GM18499 (cell line): ENCODE measurements at regions not wholly inside any gene's neighbourhood (a gene's known extent, or its start where the extent isn't known, plus 50 kb on each side); places are given as distances from the start of the nearest gene placed in this dataset.

ENCODE experiments used
- ATAC-seq: cut with Tn5 transposase; IDR thresholded peaks from one replicate; pipeline ENCODE4 v1.9.1; 2021; ENCODE audit warnings: moderate number of reproducible peaks; ENCODE audit not compliant: insufficient read depth, unreplicated experiment

- ATAC-seq = no peak
Measured at GRCh38 chr3:103909395-103909794, 1457.3 kb upstream of the ALCAM start.

- ATAC-seq = no peak
Measured at GRCh38 chr3:103918336-103918735, 1448.4 kb upstream of the ALCAM start.

- no peak for ATAC-seq
Measured at GRCh38 chr3:103919327-103919726, 1447.4 kb upstream of the ALCAM start.

- ATAC-seq = no peak
Measured at GRCh38 chr3:103923907-103924306, 1442.8 kb upstream of the ALCAM start.

GRCh38 chr3:103924544-103924943 is 1442.2 kb upstream of the ALCAM start:
- ATAC-seq = no peak

GRCh38 chr3:103926936-103927335 is 1439.8 kb upstream of the ALCAM start:
- no peak for ATAC-seq

GRCh38 chr3:103927896-103928295 is 1438.8 kb upstream of the ALCAM start:
- ATAC-seq = no peak

- no peak for ATAC-seq
Measured at GRCh38 chr3:103937094-103937493, 1429.6 kb upstream of the ALCAM start.

- ATAC-seq = no peak
Measured at GRCh38 chr3:103947062-103947461, 1419.6 kb upstream of the ALCAM start.

- no peak for ATAC-seq
Measured at GRCh38 chr3:103949693-103950092, 1417.0 kb upstream of the ALCAM start.

GRCh38 chr3:103950676-103951075 is 1416.0 kb upstream of the ALCAM start:
- no peak for ATAC-seq

GRCh38 chr3:103953796-103954195 is 1412.9 kb upstream of the ALCAM start:
- ATAC-seq = no peak

GRCh38 chr3:103960819-103961218 is 1405.9 kb upstream of the ALCAM start:
- ATAC-seq = no peak

- ATAC-seq = no peak
Measured at GRCh38 chr3:103963599-103963998, 1403.1 kb upstream of the ALCAM start.

- no peak for ATAC-seq
Measured at GRCh38 chr3:103965764-103966163, 1400.9 kb upstream of the ALCAM start.

GRCh38 chr3:103966749-103967148 is 1400.0 kb upstream of the ALCAM start:
- no peak for ATAC-seq

GRCh38 chr3:103968131-103968530 is 1398.6 kb upstream of the ALCAM start:
- no peak for ATAC-seq

- no peak for ATAC-seq
Measured at GRCh38 chr3:103968751-103969150, 1398.0 kb upstream of the ALCAM start.

- no peak for ATAC-seq
Measured at GRCh38 chr3:103976931-103977339, 1389.8 kb upstream of the ALCAM start.

GRCh38 chr3:103977417-103977816 is 1389.3 kb upstream of the ALCAM start:
- no peak for ATAC-seq

GRCh38 chr3:103991461-103992115 is 1375.1 kb upstream of the ALCAM start:
- ATAC-seq = no peak

- ATAC-seq = no peak
Measured at GRCh38 chr3:103992469-103992868, 1374.2 kb upstream of the ALCAM start.

- no peak for ATAC-seq
Measured at GRCh38 chr3:104004956-104005355, 1361.8 kb upstream of the ALCAM start.
